Skeletal muscle satellite cell (primary cell): ENCODE measurements at regions not wholly inside any gene's neighbourhood (a gene's known extent, or its start where the extent isn't known, plus 50 kb on each side); places are given as distances from the start of the nearest gene placed in this dataset.
A peak's percentile ranks its signal among the peaks of the same experiment; 100 is the strongest.

Experiments
- H3K27me3 ChIP-seq: 2 replicates; pipeline ENCODE4 v1.7.0; 2013; ENCODE audit warnings: low read length; ENCODE audit not compliant: control insufficient read depth, insufficient read depth
- H3K36me3 ChIP-seq: 2 replicates; pipeline ENCODE4 v1.7.0; 2013; ENCODE audit warnings: mild to moderate bottlenecking, control low read depth, low read length; ENCODE audit not compliant: insufficient read depth
- H3K4me1 ChIP-seq: 2 replicates; pipeline ENCODE4 v1.7.0; 2013; ENCODE audit warnings: low read length; ENCODE audit not compliant: control insufficient read depth, insufficient read depth
- H3K4me2 ChIP-seq: 2 replicates; pipeline ENCODE4 v1.7.0; 2013; ENCODE audit warnings: mild to moderate bottlenecking, low read length
- H3K4me3 ChIP-seq: 2 replicates; pipeline ENCODE4 v1.7.0; 2013; ENCODE audit warnings: low read length
- H3K9ac ChIP-seq: 2 replicates; pipeline ENCODE4 v1.7.0; 2013; ENCODE audit warnings: mild to moderate bottlenecking, low read depth, low read length, moderate library complexity
- H3K9me3 ChIP-seq: replicated peaks from 2 replicates; pipeline ENCODE4 v1.7.0; 2013; ENCODE audit warnings: mild to moderate bottlenecking, control low read depth, low read length

DNA sequence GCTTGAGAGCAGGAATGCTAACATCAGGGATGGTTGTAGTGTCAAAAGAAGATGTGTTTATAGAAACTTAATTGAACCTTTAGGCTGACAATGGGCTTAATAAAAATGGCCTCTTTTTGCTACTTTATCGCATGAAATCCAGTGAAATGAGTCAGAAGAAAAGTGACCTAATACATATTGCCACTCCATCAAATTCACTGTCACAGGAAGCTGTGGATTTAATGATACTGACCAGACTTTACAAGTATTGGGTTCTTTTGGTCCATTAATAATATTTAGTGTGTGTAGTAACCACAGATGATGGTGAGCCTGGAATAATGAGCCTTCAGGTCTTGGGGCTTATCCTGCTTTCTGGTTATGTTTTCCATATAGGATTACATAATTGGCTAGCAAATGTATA is 231.8 kb upstream of the GMDS start:
- H3K27me3 ChIP-seq, result peaks cover 36% of the 10 kb centered on the region
- no peak overlapping the region for H3K4me2 ChIP-seq
- H3K4me3 ChIP-seq, result no peak overlapping the region
- H3K4me1 ChIP-seq, result peaks cover 10% of the 10 kb centered on the region
- H3K9ac ChIP-seq, result no peak overlapping the region
- H3K9me3 ChIP-seq, result peaks cover 2% of the 10 kb centered on the region
- no peaks in the 10 kb centered on the region for H3K36me3 ChIP-seq

- H3K4me1 ChIP-seq, result peaks cover 10% of the 10 kb centered on the region
- H3K4me2 ChIP-seq, result no peak overlapping the region
- peaks cover 31% of the 10 kb centered on the region for H3K27me3 ChIP-seq
- no peak overlapping the region for H3K4me3 ChIP-seq
- no peak overlapping the region for H3K9ac ChIP-seq
- no peaks in the 10 kb centered on the region for H3K36me3 ChIP-seq
- H3K9me3 ChIP-seq, result no peaks in the 10 kb centered on the region
Observed at GRCh38 chr6:2476376-2476775, 231.0 kb upstream of the GMDS start.

DNA sequence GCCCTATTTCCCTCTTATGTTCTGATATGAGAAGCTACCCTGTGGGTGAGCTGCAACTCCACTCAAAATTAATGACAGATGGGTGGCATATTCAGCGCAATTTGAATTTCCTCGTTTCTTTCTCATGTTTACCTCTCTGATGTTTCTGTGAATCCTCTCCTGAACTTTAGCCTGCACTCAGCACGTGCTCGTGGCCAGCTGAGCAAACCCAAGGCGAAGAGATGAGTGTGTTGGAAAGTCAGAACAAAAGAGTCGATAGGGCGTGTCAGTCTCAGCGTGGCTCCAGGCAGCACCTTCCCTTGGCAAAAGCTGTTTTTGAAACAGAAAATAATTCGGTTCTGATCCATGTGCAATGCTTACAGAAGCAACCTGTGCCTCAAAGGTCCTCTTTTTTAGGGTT is 226.1 kb upstream of the GMDS start:
- H3K4me3 ChIP-seq, result no peak overlapping the region
- no peaks in the 10 kb centered on the region for H3K36me3 ChIP-seq
- no peak overlapping the region for H3K9ac ChIP-seq
- no peak overlapping the region for H3K4me2 ChIP-seq
- H3K27me3 ChIP-seq, result peaks cover 34% of the 10 kb centered on the region
- H3K9me3 ChIP-seq, result no peaks in the 10 kb centered on the region
- H3K4me1 ChIP-seq, result no peaks in the 10 kb centered on the region

GRCh38 chr6:2469428-2469827 is 224.0 kb upstream of the GMDS start:
- Histone ChIP-seq H3K4me3 (no peak overlapping the region), H3K4me1 (no peaks in the 10 kb centered on the region), H3K9me3 (no peaks in the 10 kb centered on the region), H3K36me3 (no peaks in the 10 kb centered on the region), H3K9ac (no peak overlapping the region), H3K27me3 (peaks cover 34% of the 10 kb centered on the region), H3K4me2 (no peak overlapping the region)

GRCh38 chr6:2468601-2468955 is 223.2 kb upstream of the GMDS start:
- H3K4me2 ChIP-seq, result no peak overlapping the region
- no peaks in the 10 kb centered on the region for H3K4me1 ChIP-seq
- no peaks in the 10 kb centered on the region for H3K36me3 ChIP-seq
- H3K4me3 ChIP-seq, result no peak overlapping the region
- H3K9ac ChIP-seq, result no peak overlapping the region
- peaks cover 33% of the 10 kb centered on the region for H3K27me3 ChIP-seq
- no peaks in the 10 kb centered on the region for H3K9me3 ChIP-seq

DNA sequence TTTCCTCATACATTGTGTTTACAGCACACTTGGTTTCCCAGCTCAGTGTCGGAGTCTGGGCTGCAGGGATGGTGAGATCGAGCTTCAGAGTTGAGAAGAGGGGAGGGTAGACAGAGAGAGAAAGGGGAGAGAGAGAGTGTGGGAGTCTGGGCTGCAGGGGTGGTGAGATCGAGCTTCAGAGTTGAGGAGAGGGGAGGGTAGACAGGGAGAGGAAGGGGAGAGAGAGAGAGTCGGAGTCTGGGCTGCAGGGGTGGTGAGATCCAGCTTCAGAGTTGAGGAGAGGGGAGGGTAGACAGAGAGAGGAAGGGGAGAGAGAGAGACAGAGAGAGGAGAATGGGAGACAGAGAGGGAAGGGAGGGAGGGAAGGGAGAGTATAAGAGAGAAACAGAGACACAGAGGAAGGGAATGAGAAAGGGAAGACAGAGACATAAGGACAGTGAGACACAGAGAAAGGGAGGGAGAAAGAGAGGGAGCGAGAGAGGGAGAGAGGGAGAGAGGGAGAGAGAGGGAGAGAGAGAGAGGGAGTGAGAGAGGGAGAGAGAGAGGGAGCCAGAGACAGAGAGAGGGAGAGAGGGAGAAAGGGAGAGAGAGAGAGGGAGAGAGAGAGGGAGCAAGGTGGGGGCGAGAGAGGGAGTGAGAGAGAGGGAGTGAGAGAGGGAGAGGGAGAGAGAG is 222.7 kb upstream of the GMDS start:
- Histone ChIP-seq H3K4me3 (no peak overlapping the region), H3K36me3 (no peaks in the 10 kb centered on the region), H3K9me3 (no peaks in the 10 kb centered on the region), H3K9ac (no peak overlapping the region), H3K4me1 (no peaks in the 10 kb centered on the region), H3K27me3 (peaks cover 38% of the 10 kb centered on the region), H3K4me2 (no peak overlapping the region)

DNA sequence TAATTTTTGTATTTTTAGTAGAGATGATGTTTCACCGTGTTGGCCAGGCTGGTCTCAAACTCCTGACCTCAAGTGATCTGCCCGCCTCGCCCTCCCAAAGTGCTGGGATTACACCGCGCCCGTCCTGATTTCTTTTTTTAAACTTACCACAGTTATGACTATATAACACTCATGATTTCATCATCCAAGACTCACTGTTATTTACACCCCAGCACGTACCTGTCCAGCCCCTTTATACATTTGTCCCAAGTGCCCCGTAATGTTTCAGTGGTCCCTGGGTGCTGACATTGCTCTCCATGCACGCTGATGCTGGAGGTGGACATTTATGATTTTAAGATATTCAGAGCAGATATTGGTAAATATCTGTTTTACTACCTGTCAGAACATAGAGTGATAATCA is 219.9 kb upstream of the GMDS start:
- Histone ChIP-seq H3K9me3 (no peaks in the 10 kb centered on the region), H3K27me3 (peaks cover 41% of the 10 kb centered on the region), H3K4me1 (no peaks in the 10 kb centered on the region), H3K9ac (no peak overlapping the region), H3K4me2 (no peak overlapping the region), H3K4me3 (no peak overlapping the region), H3K36me3 (no peaks in the 10 kb centered on the region)

DNA sequence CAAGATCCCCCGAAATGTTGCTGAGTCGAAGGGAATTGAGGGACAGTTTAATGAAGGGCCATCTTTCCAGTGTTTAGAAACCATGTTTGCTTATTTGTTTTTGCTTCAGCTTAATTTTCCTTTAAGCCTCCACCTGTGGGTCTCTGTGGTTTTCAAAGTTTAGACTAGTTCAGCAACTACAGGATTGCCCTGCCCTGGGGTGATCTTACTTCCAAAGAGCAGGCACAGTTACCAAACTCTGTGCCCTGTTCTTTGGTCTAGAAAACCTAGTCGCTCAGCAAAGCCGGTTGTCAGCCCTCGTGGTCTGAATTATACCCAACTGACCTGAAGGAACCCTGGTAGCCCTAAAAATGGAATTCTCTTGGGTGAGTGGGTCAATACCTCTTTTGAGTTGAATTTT is 219.2 kb upstream of the GMDS start:
- Histone ChIP-seq H3K9ac (no peak overlapping the region), H3K4me3 (no peak overlapping the region), H3K36me3 (no peaks in the 10 kb centered on the region), H3K27me3 (peaks cover 44% of the 10 kb centered on the region), H3K4me1 (no peaks in the 10 kb centered on the region), H3K9me3 (no peaks in the 10 kb centered on the region), H3K4me2 (no peak overlapping the region)

GRCh38 chr6:2462831-2463230 is 217.4 kb upstream of the GMDS start:
- Histone ChIP-seq H3K27me3 (peaks cover 30% of the 10 kb centered on the region), H3K4me2 (no peak overlapping the region), H3K9me3 (no peaks in the 10 kb centered on the region), H3K4me3 (no peak overlapping the region), H3K4me1 (no peaks in the 10 kb centered on the region), H3K36me3 (no peaks in the 10 kb centered on the region), H3K9ac (no peak overlapping the region)

GRCh38 chr6:2460216-2460745 is 214.9 kb upstream of the GMDS start:
- Histone ChIP-seq H3K9me3 (no peaks in the 10 kb centered on the region), H3K9ac (no peak overlapping the region), H3K4me1 (no peaks in the 10 kb centered on the region), H3K27me3 (peaks cover 20% of the 10 kb centered on the region), H3K4me2 (no peak overlapping the region), H3K36me3 (no peaks in the 10 kb centered on the region), H3K4me3 (no peak overlapping the region)

- H3K36me3 ChIP-seq, result no peaks in the 10 kb centered on the region
- no peaks in the 10 kb centered on the region for H3K4me1 ChIP-seq
- no peaks in the 10 kb centered on the region for H3K9me3 ChIP-seq
- H3K27me3 ChIP-seq, result peaks cover 28% of the 10 kb centered on the region
- H3K4me2 ChIP-seq, result no peak overlapping the region
- H3K4me3 ChIP-seq, result no peak overlapping the region
- H3K9ac ChIP-seq, result no peak overlapping the region
Observed at GRCh38 chr6:2454180-2454579, 208.8 kb upstream of the GMDS start.

- peaks cover 28% of the 10 kb centered on the region for H3K27me3 ChIP-seq
- no peaks in the 10 kb centered on the region for H3K9me3 ChIP-seq
- H3K9ac ChIP-seq, result no peak overlapping the region
- no peaks in the 10 kb centered on the region for H3K36me3 ChIP-seq
- peak overlapping the region; percentile 29 for H3K4me2 ChIP-seq
- peaks cover 6% of the 10 kb centered on the region for H3K4me1 ChIP-seq
- no peak overlapping the region for H3K4me3 ChIP-seq
Observed at GRCh38 chr6:2450546-2450945, 205.1 kb upstream of the GMDS start.
